Inflammatory macrophage (primary cell): ENCODE measurements at regions not wholly inside any gene's neighbourhood (a gene's known extent, or its start where the extent isn't known, plus 50 kb on each side); places are given as distances from the start of the nearest gene placed in this dataset.

ENCODE experiments used
- DNase-seq, 2 donors: peaks; one replicate each; pipeline ENCODE4 v3.0.0-alpha.2; 2020 to 2022

GRCh38 chr13:85742355-85742754 is 56.9 kb downstream of the SLITRK6 start:
- DNase-seq, result no peak

GRCh38 chr13:85741017-85741416 is 58.2 kb downstream of the SLITRK6 start:
- DNase-seq, result no peak

- no peak for DNase-seq
Observed at GRCh38 chr13:85738696-85739320, 60.4 kb downstream of the SLITRK6 start.

- no peak for DNase-seq
Observed at GRCh38 chr13:85737952-85738351, 61.3 kb downstream of the SLITRK6 start.

GRCh38 chr13:85729296-85729695 is 69.9 kb downstream of the SLITRK6 start:
- DNase-seq, result no peak

- DNase-seq, result no peak
Observed at GRCh38 chr13:85728811-85729210, 70.4 kb downstream of the SLITRK6 start.

- DNase-seq, result no peak
Observed at GRCh38 chr13:85725433-85725832, 73.8 kb downstream of the SLITRK6 start.

- DNase-seq, result no peak
Observed at GRCh38 chr13:85724546-85725432, 74.4 kb downstream of the SLITRK6 start.

- no peak for DNase-seq
Observed at GRCh38 chr13:85719749-85720148, 79.5 kb downstream of the SLITRK6 start.

GRCh38 chr13:85717921-85718320 is 81.3 kb downstream of the SLITRK6 start:
- DNase-seq, result no peak

GRCh38 chr13:85710545-85710944 is 88.7 kb downstream of the SLITRK6 start:
- DNase-seq, result no peak

- no peak for DNase-seq
Observed at GRCh38 chr13:85709721-85710120, 89.5 kb downstream of the SLITRK6 start.

GRCh38 chr13:85709072-85709471 is 90.1 kb downstream of the SLITRK6 start:
- DNase-seq, result no peak

- DNase-seq, result no peak
Observed at GRCh38 chr13:85700906-85701305, 98.3 kb downstream of the SLITRK6 start.

GRCh38 chr13:85698256-85698655 is 101.0 kb downstream of the SLITRK6 start:
- no peak for DNase-seq

GRCh38 chr13:85694992-85695391 is 104.2 kb downstream of the SLITRK6 start:
- DNase-seq, result no peak

- no peak for DNase-seq
Observed at GRCh38 chr13:85693889-85694511, 105.2 kb downstream of the SLITRK6 start.

GRCh38 chr13:85690368-85690767 is 108.9 kb downstream of the SLITRK6 start:
- no peak for DNase-seq

GRCh38 chr13:85685436-85685835 is 113.8 kb downstream of the SLITRK6 start:
- DNase-seq, result no peak

- DNase-seq, result no peak
Observed at GRCh38 chr13:85675151-85675907, 123.9 kb downstream of the SLITRK6 start.

- no peak for DNase-seq
Observed at GRCh38 chr13:85671336-85671735, 127.9 kb downstream of the SLITRK6 start.

GRCh38 chr13:85666356-85666755 is 132.9 kb downstream of the SLITRK6 start:
- no peak for DNase-seq

GRCh38 chr13:85665286-85665685 is 133.9 kb downstream of the SLITRK6 start:
- no peak for DNase-seq
